Nephron progenitor cell (in vitro differentiated cells): ENCODE measurements at regions not wholly inside any gene's neighbourhood (a gene's known extent, or its start where the extent isn't known, plus 50 kb on each side); places are given as distances from the start of the nearest gene placed in this dataset.
"Not testable (repeated sequence)": the region's sequence is repeated elsewhere in the genome, so short reads cannot be mapped to it uniquely, and the experiment has no call there.

Experiments used
- DNase-seq: peaks from one replicate; pipeline ENCODE4 v3.0.0; 2021
- H3K27ac Mint-ChIP-seq: 2 replicates; pipeline ENCODE4 v1.8.0; 2021; ENCODE audit warnings: mild to moderate bottlenecking, moderate library complexity, mixed read lengths
- H3K27me3 Mint-ChIP-seq: 2 replicates; pipeline ENCODE4 v1.8.0; 2021; ENCODE audit warnings: mild to moderate bottlenecking, low read depth, mixed read lengths; ENCODE audit not compliant: poor library complexity
- H3K36me3 Mint-ChIP-seq: 2 replicates; pipeline ENCODE4 v1.8.0; 2021; ENCODE audit warnings: low read depth, mixed read lengths
- H3K4me1 Mint-ChIP-seq: 2 replicates; pipeline ENCODE4 v1.8.0; 2021; ENCODE audit warnings: mixed read lengths
- H3K4me3 Mint-ChIP-seq: 2 replicates; pipeline ENCODE4 v1.8.0; 2021; ENCODE audit warnings: mild to moderate bottlenecking, moderate library complexity, mixed read lengths
- H3K9me3 Mint-ChIP-seq: 2 replicates; pipeline ENCODE4 v1.8.0; 2021; ENCODE audit warnings: mild to moderate bottlenecking, moderate library complexity, mixed read lengths
- TF ChIP-seq, protein P1 (sequence below): fragments of 200-600 bp; sonication (generic); IDR thresholded peaks from 2 replicates; pipeline ENCODE4 v1.5.0; 2021; ENCODE audit warnings: antibody characterized with exemption

DNA sequence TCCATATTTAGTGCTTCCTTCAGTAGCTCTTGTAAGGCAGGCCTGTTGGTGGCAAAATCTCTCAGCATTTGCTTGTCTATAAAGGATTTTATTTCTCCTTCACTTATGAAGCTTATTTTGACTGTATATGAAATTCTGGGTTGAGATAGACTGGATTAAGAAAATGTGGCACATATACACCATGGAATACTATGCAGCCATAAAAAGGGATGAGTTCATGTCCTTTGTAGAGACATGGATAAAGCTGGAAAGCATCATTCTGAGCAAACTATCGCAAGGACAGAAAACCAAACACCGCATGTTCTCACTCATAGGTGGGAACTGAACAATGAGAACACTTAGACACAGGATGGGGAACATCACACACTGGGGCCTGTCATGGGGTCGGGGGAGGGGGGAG lies 73.1 kb downstream of the ADCYAP1 start:
- Mint-ChIP-seq H3K9me3 (peaks cover 51% of the 10 kb centered on the region), H3K4me1 (peaks cover 11% of the 10 kb centered on the region), H3K4me3 (peak overlapping the region; percentile 92), H3K36me3 (peaks cover 34% of the 10 kb centered on the region)
- H3K27me3 Mint-ChIP-seq, H3K27ac Mint-ChIP-seq, DNase-seq: not testable (repeated sequence)

DNA sequence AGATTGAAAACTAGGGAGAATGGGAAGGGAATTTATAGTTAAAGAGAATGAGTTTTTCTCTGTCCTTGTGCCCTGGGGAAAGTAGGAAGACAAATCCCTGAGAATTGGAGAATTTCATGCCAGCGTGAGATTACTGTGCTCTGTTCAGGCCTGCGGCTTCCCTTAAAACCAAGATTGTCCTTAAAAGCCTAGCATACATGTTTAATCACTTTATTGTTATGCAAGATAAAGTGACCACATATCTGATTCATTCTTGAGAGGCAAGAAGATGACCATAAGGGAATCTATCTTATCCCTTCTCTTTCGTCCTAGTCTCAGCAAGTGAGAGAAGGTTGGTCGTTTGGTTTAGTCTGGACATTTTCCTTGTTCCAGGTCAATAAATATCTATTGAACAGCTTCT lies 75.9 kb downstream of the ADCYAP1 start:
- H3K27ac Mint-ChIP-seq: no peak overlapping the region
- H3K9me3 Mint-ChIP-seq: peaks cover 38% of the 10 kb centered on the region
- H3K36me3 Mint-ChIP-seq: peaks cover 29% of the 10 kb centered on the region
- no peaks in the 10 kb centered on the region for H3K27me3 Mint-ChIP-seq
- H3K4me1 Mint-ChIP-seq: peaks cover 11% of the 10 kb centered on the region
- TF ChIP-seq, protein P1, sequence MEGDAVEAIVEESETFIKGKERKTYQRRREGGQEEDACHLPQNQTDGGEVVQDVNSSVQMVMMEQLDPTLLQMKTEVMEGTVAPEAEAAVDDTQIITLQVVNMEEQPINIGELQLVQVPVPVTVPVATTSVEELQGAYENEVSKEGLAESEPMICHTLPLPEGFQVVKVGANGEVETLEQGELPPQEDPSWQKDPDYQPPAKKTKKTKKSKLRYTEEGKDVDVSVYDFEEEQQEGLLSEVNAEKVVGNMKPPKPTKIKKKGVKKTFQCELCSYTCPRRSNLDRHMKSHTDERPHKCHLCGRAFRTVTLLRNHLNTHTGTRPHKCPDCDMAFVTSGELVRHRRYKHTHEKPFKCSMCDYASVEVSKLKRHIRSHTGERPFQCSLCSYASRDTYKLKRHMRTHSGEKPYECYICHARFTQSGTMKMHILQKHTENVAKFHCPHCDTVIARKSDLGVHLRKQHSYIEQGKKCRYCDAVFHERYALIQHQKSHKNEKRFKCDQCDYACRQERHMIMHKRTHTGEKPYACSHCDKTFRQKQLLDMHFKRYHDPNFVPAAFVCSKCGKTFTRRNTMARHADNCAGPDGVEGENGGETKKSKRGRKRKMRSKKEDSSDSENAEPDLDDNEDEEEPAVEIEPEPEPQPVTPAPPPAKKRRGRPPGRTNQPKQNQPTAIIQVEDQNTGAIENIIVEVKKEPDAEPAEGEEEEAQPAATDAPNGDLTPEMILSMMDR: no peak
- no peak for DNase-seq
- H3K4me3 Mint-ChIP-seq: no peak overlapping the region

DNA sequence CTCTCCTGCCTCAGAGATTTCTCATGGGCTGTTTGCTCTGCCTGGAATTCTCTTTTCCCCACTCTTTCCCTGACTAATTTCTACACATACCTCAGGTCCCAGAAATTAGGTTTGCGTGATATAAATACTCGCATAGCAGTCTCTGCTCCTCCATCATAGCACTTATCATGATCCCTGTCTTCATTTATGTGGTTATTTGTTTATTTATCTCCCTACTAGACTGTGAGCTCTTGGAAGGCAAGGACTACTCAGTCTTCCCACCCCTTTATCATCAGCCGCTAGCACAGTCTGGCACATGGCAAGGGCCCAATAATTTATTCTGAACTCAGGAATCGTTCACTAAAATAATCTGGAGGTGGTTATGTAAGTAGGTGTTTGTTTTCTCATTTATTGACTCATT lies 79.3 kb downstream of the ADCYAP1 start:
- Mint-ChIP-seq H3K9me3 (peaks cover 7% of the 10 kb centered on the region), H3K4me3 (no peak overlapping the region), H3K27me3 (no peaks in the 10 kb centered on the region), H3K4me1 (no peaks in the 10 kb centered on the region), H3K36me3 (peaks cover 13% of the 10 kb centered on the region), H3K27ac (no peak overlapping the region)
- TF ChIP-seq, protein P1: no peak
- DNase-seq: no peak

DNA sequence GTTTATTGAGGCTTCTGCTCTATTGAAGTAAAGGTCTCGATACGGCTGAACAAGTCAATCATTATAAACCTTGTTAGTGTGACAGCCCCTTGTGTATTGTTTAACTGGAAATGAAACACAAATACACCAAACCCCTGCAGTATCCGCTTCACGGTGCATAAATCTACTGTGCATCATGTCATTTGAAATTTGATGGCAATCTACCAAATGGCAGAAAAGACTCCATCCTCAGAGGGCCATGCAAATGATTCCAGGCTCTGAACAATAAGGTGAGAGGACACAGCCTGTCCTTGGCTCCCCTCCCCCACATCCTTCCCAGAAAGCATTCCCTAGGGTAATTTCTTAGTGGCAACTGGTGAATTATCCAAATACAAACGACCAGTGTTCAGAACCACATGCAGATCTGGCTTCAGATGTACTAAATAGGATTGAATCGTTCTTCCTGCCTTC lies 80.6 kb downstream of the ADCYAP1 start:
- H3K27me3 Mint-ChIP-seq: no peaks in the 10 kb centered on the region
- DNase-seq: peak; percentile 35
- peaks cover 9% of the 10 kb centered on the region for H3K36me3 Mint-ChIP-seq
- TF ChIP-seq, protein P1: no peak
- peak overlapping the region; percentile 37 for H3K27ac Mint-ChIP-seq
- H3K4me3 Mint-ChIP-seq: peak overlapping the region; percentile 53
- no peaks in the 10 kb centered on the region for H3K9me3 Mint-ChIP-seq
- H3K4me1 Mint-ChIP-seq: no peaks in the 10 kb centered on the region

DNA sequence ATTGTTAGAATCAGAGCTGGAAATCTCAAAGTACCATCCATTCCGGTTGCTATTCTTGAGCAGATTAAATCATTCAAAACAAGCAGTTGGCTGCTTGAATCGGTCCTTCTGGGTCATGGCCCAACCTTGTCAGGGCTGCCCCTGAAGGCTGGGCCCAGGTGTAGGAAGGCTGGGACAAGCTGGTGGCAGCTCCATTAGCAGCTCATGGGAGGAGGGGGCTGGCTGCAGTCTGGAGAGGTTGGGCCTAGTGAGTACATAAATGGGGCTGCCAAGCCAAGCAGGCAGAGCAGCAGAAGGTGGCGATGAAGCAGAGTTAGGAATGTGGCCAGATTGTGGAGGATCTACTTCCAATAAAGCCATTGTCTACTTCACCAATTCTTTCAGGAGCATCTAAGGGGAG lies 81.4 kb downstream of the ADCYAP1 start:
- no peaks in the 10 kb centered on the region for H3K4me1 Mint-ChIP-seq
- no peak overlapping the region for H3K4me3 Mint-ChIP-seq
- TF ChIP-seq, protein P1: no peak
- H3K9me3 Mint-ChIP-seq: no peaks in the 10 kb centered on the region
- no peaks in the 10 kb centered on the region for H3K27me3 Mint-ChIP-seq
- DNase-seq: no peak
- H3K36me3 Mint-ChIP-seq: peaks cover 15% of the 10 kb centered on the region
- H3K27ac Mint-ChIP-seq: peak overlapping the region; percentile 55

DNA sequence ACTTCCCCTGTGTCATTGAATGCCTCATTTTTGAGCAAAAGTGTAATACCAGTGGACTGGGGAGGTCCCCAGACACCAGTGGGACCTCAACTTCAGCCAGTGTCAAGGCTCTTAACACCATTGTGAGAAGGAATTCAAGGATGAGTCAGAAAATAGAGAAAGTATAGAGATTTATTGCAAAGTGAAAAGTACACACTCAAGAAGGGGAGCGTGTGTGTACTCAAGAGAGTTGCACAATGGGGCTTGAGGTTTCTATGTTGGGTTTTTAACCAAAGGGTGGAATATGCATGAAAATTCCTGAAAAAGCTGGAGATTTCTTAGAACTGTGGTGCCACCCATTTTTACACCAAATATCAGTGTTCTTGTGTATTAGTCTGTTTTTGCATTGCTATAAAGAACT lies 81.9 kb downstream of the ADCYAP1 start:
- no peaks in the 10 kb centered on the region for H3K27me3 Mint-ChIP-seq
- H3K4me1 Mint-ChIP-seq: no peaks in the 10 kb centered on the region
- H3K4me3 Mint-ChIP-seq: no peak overlapping the region
- H3K36me3 Mint-ChIP-seq: peaks cover 20% of the 10 kb centered on the region
- H3K9me3 Mint-ChIP-seq: peaks cover 3% of the 10 kb centered on the region
- DNase-seq: no peak
- TF ChIP-seq, protein P1: no peak
- no peak overlapping the region for H3K27ac Mint-ChIP-seq
